ENCODE measurements at regions not wholly inside any gene's neighbourhood (a gene's known extent, or its start where the extent isn't known, plus 50 kb on each side); places are given as distances from the start of the nearest gene placed in this dataset.
"Not testable (repeated sequence)": the region's sequence is repeated elsewhere in the genome, so short reads cannot be mapped to it uniquely, and the experiment has no call there.

DNA sequence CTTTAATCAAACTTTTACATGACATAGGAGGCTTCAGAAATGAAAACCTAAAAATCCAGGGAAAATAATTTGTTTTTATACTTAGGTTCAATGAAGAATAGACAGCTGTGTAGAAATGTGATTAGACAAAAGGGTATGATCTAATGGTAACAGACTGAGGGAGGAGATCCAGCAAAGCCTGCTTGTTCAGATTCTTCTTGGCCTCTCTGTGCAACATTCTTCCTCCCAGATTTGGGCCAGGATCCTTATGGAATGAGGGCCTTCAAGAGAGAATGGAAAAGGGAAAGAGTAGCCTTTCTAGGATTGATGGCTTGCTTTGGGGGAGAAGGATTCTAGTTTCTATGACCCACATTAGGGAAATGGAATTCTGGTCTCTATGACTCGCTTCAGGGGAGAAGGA lies 94.5 kb upstream of the G2E3 start:
- TF ChIP-seq CTCF (IDR thresholded peaks at IDR 0.05; ENCODE audit: unreplicated experiment): no peak
- Mint-ChIP-seq H3K36me3 (ENCODE audit: low read depth, unreplicated experiment) (no peaks in the 10 kb centered on the region), H3K27me3 (ENCODE audit: unreplicated experiment) (no peaks in the 10 kb centered on the region), H3K4me3 (ENCODE audit: unreplicated experiment) (no peak overlapping the region), H3K9me3 (ENCODE audit: unreplicated experiment) (no peaks in the 10 kb centered on the region), H3K27ac (ENCODE audit: unreplicated experiment) (no peak overlapping the region), H3K4me1 (ENCODE audit: unreplicated experiment) (no peaks in the 10 kb centered on the region)
- DNase-seq (ENCODE audit: low spot score): no peak

- Mint-ChIP-seq H3K27ac (ENCODE audit: unreplicated experiment) (no peak overlapping the region), H3K4me1 (ENCODE audit: unreplicated experiment) (no peaks in the 10 kb centered on the region), H3K36me3 (ENCODE audit: low read depth, unreplicated experiment) (no peaks in the 10 kb centered on the region), H3K27me3 (ENCODE audit: unreplicated experiment) (no peaks in the 10 kb centered on the region), H3K4me3 (ENCODE audit: unreplicated experiment) (no peak overlapping the region), H3K9me3 (ENCODE audit: unreplicated experiment) (no peaks in the 10 kb centered on the region)
- TF ChIP-seq CTCF (IDR thresholded peaks at IDR 0.05; ENCODE audit: unreplicated experiment): no peak
- DNase-seq (ENCODE audit: low spot score): no peak
Observed at GRCh38 chr14:30468354-30468753, 90.6 kb upstream of the G2E3 start.

DNA sequence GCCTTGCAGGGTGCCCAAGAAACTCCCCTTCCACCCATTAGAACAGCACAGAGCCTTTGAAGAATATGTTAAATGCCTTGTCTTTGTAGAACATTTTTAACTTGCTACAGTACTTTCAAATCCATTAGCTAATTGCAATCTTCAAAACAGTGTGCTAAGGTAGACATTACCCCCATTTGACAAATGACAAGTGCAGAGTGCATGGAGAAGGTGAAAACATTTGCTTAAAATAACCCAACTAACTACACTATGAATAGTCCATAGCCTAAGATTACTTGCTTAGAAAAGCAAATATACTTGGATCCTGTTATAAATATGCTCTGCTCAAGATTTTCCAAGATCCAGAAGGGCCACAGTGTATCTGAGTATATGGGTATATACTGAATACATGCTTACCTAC lies 87.0 kb upstream of the G2E3 start:
- no peaks in the 10 kb centered on the region for H3K4me1 Mint-ChIP-seq (ENCODE audit: unreplicated experiment)
- H3K27ac Mint-ChIP-seq (ENCODE audit: unreplicated experiment): no peak overlapping the region
- H3K27me3 Mint-ChIP-seq (ENCODE audit: unreplicated experiment): no peaks in the 10 kb centered on the region
- DNase-seq (ENCODE audit: low spot score): no peak
- no peaks in the 10 kb centered on the region for H3K36me3 Mint-ChIP-seq (ENCODE audit: low read depth, unreplicated experiment)
- no peak for TF ChIP-seq CTCF (IDR thresholded peaks at IDR 0.05; ENCODE audit: unreplicated experiment)
- H3K4me3 Mint-ChIP-seq (ENCODE audit: unreplicated experiment): no peak overlapping the region
- no peaks in the 10 kb centered on the region for H3K9me3 Mint-ChIP-seq (ENCODE audit: unreplicated experiment)

DNA sequence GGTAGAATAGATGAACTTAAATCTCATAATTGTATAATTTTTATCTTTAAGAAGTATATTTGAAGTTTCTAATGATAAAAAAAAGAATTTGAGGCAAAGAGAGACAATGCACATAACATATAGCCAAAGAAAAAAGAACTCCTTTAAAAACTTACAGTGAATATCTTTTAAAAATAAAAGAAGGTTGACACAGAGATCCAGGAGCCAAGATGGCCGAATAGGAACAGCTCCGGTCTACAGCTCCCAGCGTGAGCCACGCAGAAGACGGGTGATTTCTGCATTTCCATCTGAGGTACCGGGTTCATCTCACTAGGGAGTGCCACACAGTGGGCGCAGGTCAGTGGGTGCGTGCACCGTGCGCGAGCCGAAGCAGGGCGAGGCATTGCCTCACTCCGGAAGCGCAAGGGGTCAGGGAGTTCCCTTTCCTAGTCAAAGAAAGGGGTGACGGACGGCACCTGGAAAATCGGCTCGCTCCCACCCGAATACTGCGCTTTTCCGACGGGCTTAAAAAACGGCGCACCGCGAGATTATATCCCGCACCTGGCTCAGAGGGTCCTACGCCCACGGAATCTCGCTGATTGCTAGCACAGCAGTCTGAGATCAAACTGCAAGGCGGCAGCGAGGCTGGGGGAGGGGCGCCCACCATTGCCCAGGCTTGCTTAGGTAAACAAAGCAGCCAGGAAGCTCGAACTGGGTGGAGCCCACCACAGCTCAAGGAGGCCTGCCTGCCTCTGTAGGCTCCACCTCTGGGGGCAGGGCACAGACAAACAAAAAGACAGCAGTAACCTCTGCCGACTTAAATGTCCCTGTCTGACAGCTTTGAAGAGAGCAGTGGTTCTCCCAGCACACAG lies 84.9 kb upstream of the G2E3 start:
- H3K36me3 Mint-ChIP-seq (ENCODE audit: low read depth, unreplicated experiment); H3K4me1 Mint-ChIP-seq (ENCODE audit: unreplicated experiment); H3K27me3 Mint-ChIP-seq (ENCODE audit: unreplicated experiment); H3K4me3 Mint-ChIP-seq (ENCODE audit: unreplicated experiment); H3K9me3 Mint-ChIP-seq (ENCODE audit: unreplicated experiment); H3K27ac Mint-ChIP-seq (ENCODE audit: unreplicated experiment); DNase-seq (ENCODE audit: low spot score): not testable (repeated sequence)

DNA sequence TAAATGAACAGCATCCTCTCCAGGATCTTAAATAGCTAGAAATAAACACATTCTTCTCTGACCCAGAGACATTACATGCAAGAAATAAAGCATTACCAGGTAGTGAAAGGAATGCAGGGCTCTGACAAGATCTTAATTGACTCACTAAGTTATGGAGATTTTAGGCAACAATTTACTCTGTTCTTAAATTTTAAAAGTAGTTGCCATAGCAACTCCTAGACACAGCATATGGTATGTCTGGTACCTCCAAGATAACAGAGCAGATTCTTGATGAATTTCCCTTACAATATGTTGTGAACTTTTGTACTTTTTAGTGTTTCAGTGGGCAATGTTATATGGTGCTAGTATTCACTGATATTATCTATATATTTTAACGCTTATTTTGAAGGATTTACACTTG lies 76.7 kb upstream of the G2E3 start:
- no peak for TF ChIP-seq CTCF (IDR thresholded peaks at IDR 0.05; ENCODE audit: unreplicated experiment)
- no peaks in the 10 kb centered on the region for H3K36me3 Mint-ChIP-seq (ENCODE audit: low read depth, unreplicated experiment)
- no peaks in the 10 kb centered on the region for H3K9me3 Mint-ChIP-seq (ENCODE audit: unreplicated experiment)
- H3K27ac Mint-ChIP-seq (ENCODE audit: unreplicated experiment): peak overlapping the region; percentile 6
- peaks cover 15% of the 10 kb centered on the region for H3K4me1 Mint-ChIP-seq (ENCODE audit: unreplicated experiment)
- no peaks in the 10 kb centered on the region for H3K27me3 Mint-ChIP-seq (ENCODE audit: unreplicated experiment)
- H3K4me3 Mint-ChIP-seq (ENCODE audit: unreplicated experiment): no peak overlapping the region
- no peak for DNase-seq (ENCODE audit: low spot score)
